Kidney (tissue), 13 donors: ENCODE measurements at regions not wholly inside any gene's neighbourhood (a gene's known extent, or its start where the extent isn't known, plus 50 kb on each side); places are given as distances from the start of the nearest gene placed in this dataset.

Experiments used
- DNase-seq, 5 donors: peaks; one replicate each; pipeline ENCODE4 v3.0.0-alpha.2; 2013 to 2020
- FAIRE-seq: peaks from 2 replicates; lab custom pipeline; 2012; peaks lifted over from hg19 to GRCh38; lab: Jason Lieb, UNC
- H3K27ac ChIP-seq, 2 donors: one replicate each; pipeline ENCODE4 v1.7.0; 2013; ENCODE audit warnings: low read depth in 2 of 2, low read length in 2 of 2, inconsistent platforms in 1 of 2
- H3K27me3 ChIP-seq: one replicate; pipeline ENCODE4 v1.7.1; 2013; ENCODE audit warnings: low read length, inconsistent platforms; ENCODE audit not compliant: control insufficient read depth, insufficient read depth
- H3K36me3 ChIP-seq, 3 donors: one replicate each; pipeline versions ENCODE4 v1.7.0 to v1.7.1; 2013; ENCODE audit warnings: low read length in 3 of 3, control low read depth in 1 of 3, inconsistent platforms in 1 of 3; ENCODE audit not compliant: insufficient read depth in 3 of 3, control insufficient read depth in 2 of 3
- H3K4me1 ChIP-seq, 3 donors: one replicate each; pipeline versions ENCODE4 v1.7.0 to v1.7.1; 2013; ENCODE audit warnings: low read length in 3 of 3, inconsistent platforms in 1 of 3, low read depth in 1 of 3; ENCODE audit not compliant: control insufficient read depth in 2 of 3, insufficient read depth in 2 of 3
- H3K4me3 ChIP-seq, 3 donors: one replicate each; pipeline versions ENCODE4 v1.7.0 to v1.8.1; 2013; ENCODE audit warnings: low read length in 3 of 3, control low read depth in 1 of 3, inconsistent platforms in 1 of 3
- H3K9ac ChIP-seq, 3 donors: one replicate each; pipeline versions ENCODE4 v1.7.0 to v1.7.1; 2013; ENCODE audit warnings: low read length in 3 of 3, control low read depth in 1 of 3, inconsistent platforms in 1 of 3
- H3K9me3 ChIP-seq, 3 donors: one replicate each; pipeline versions ENCODE4 v1.7.0 to v1.7.1; 2013; ENCODE audit warnings: low read length in 3 of 3, control low read depth in 1 of 3, inconsistent platforms in 1 of 3; ENCODE audit not compliant: control insufficient read depth in 2 of 3, insufficient read depth in 1 of 3
- intact Hi-C: fragments of 100-400 bp; cut with DNase I; formaldehyde crosslinking; loops from one replicate; pipeline ENCODE4 v1.11.1; 2022
- TF ChIP-seq, protein P1 (sequence below): IDR thresholded peaks from 3 replicates; pipeline ENCODE4 v1.5.1; 2012; ENCODE audit warnings: mild to moderate bottlenecking, moderate library complexity, borderline replicate concordance; ENCODE audit not compliant: insufficient read depth; ENCODE audit errors: extremely low read depth
- donor health status: control.
- donor health status: control.
- donor health status: control.
- donor health status: control.
- donor health status: control.
- donor health status: DM: yes; HTN: yes; CAD: no.
- donor health status: Normal renal cell carcinoma (clear cell type).

DNA sequence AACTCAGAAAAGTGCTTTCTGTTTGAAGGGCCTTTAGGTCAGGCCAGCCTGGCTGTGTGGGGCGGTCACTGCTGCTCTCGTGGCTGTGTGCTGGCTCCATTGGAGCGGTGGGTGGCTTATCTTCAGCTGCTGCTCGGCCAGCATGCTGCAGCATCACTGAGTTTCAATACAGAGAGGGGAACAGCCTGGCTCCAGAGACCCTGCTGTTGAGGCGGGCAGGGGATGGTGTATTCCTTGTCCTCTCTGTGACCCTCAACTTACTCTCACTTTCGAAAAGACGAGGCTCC, 248.5 kb upstream of the ONECUT1 start:
- Histone ChIP-seq H3K4me1 (no peaks in the 10 kb centered on the region), H3K9ac (no peak overlapping the region), H3K4me3 (no peak overlapping the region), H3K27ac (no peak overlapping the region), H3K27me3 (no peaks in the 10 kb centered on the region), H3K9me3 (peaks cover 0 to 6% (median 0%) of the 10 kb centered on the region in 3 donors), H3K36me3 (no peaks in the 10 kb centered on the region)
- intact Hi-C loops: no loop called here
- TF ChIP-seq, protein P1, sequence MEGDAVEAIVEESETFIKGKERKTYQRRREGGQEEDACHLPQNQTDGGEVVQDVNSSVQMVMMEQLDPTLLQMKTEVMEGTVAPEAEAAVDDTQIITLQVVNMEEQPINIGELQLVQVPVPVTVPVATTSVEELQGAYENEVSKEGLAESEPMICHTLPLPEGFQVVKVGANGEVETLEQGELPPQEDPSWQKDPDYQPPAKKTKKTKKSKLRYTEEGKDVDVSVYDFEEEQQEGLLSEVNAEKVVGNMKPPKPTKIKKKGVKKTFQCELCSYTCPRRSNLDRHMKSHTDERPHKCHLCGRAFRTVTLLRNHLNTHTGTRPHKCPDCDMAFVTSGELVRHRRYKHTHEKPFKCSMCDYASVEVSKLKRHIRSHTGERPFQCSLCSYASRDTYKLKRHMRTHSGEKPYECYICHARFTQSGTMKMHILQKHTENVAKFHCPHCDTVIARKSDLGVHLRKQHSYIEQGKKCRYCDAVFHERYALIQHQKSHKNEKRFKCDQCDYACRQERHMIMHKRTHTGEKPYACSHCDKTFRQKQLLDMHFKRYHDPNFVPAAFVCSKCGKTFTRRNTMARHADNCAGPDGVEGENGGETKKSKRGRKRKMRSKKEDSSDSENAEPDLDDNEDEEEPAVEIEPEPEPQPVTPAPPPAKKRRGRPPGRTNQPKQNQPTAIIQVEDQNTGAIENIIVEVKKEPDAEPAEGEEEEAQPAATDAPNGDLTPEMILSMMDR: no peak
- FAIRE-seq (no peak), DNase-seq (no peak)

DNA sequence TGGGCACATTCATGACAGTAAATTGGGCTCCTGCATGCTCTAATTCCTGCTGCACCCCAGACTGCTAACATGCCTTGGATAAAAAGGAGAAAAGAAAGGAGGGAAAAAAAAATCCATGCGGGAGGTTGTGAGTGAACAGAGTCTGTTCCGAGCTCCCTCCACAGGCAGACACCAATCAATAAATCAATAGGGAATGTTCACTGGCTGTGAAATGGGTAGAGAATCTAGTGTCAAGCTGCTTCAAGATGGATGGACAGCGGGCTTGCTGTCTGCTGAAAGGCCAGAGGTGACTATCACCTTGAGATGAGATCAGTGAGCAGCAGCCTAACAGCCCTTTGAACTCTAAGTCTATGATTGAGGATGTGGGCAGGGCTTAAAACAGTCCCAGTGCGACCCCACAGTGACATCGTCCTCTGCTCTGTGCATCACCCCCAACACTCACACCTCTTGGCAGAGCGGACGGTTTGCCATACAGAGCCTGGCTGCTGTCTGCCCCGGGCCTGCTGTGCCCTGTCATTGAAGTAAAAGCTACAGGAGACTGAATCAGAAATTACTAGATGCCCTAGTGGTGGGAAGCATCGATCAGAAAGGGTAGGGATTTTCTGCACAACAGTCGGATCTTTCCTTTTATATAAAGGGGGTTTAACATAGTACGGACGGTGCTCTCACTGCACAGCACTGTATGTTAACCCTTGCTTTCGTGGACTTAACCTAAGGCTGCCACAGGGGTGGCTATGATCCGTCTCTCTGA, 247.9 kb upstream of the ONECUT1 start:
- Histone ChIP-seq H3K9ac (no peak overlapping the region), H3K9me3 (peaks cover 0 to 6% (median 0%) of the 10 kb centered on the region in 3 donors), H3K4me1 (no peaks in the 10 kb centered on the region), H3K27me3 (no peaks in the 10 kb centered on the region), H3K27ac (no peak overlapping the region), H3K4me3 (no peak overlapping the region), H3K36me3 (no peaks in the 10 kb centered on the region)
- TF ChIP-seq, protein P1: no peak
- DNase-seq: no peak
- intact Hi-C loops: no loop called here
- FAIRE-seq: no peak

DNA sequence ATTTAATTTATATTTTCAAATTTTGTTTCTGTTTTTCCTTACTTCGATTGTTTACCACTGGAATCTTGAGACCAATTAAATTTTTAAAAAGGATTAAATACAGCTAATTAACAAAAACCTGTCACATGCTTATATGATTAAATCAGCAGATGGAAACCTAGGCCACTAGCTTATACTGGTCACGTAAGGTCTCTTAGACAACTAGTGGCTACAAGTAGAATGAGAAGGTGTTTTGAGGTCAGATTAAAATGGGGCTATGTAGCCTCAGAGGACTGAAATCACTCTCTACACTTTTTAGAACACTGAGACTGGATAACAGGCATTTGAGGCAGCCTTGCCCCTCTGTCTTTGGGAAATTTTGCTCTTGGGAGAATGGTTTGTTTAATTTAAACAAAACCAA, 246.5 kb upstream of the ONECUT1 start:
- H3K36me3 ChIP-seq: no peaks in the 10 kb centered on the region
- no peak overlapping the region for H3K4me3 ChIP-seq
- H3K27me3 ChIP-seq: no peaks in the 10 kb centered on the region
- H3K4me1 ChIP-seq: no peaks in the 10 kb centered on the region
- no peaks in the 10 kb centered on the region for H3K9me3 ChIP-seq
- H3K9ac ChIP-seq: no peak overlapping the region
- DNase-seq (no peak), FAIRE-seq (no peak)
- TF ChIP-seq, protein P1: no peak
- no peak overlapping the region for H3K27ac ChIP-seq
- intact Hi-C loops: no loop called here
